Suppressor macrophage (primary cell): ENCODE measurements at regions not wholly inside any gene's neighbourhood (a gene's known extent, or its start where the extent isn't known, plus 50 kb on each side); places are given as distances from the start of the nearest gene placed in this dataset.
A peak's percentile ranks its signal among the peaks of the same experiment; 100 is the strongest.
"Not testable (repeated sequence)": the region's sequence is repeated elsewhere in the genome, so short reads cannot be mapped to it uniquely, and the experiment has no call there.

Experiments used
- DNase-seq, 4 experiments: peaks; one replicate each; pipeline ENCODE4 v3.0.0-alpha.2; 2020 to 2022

DNA sequence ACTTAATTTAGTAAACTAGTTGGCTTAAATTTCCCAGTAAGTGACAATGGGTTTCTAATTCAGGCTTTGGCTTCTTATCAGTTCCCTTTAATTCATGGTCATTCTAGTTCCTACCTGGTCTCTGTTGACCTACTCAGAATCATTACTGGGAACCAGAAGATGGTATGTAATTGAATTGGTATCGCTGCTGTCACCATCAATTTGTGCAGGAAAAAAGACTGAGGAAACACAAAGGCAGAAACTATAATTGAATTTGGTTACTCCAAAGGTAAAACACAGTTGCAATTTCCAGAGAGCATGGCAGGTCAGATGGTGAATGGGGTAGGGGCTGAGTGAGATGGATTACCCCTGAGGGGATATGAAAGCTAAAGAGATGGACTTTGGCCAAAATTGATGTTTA is 226.5 kb upstream of the GAP43 start:
- DNase-seq: no peak

- DNase-seq: no peak
Observed at GRCh38 chr3:115397433-115397832, 225.9 kb upstream of the GAP43 start.

GRCh38 chr3:115398506-115398905 is 224.8 kb upstream of the GAP43 start:
- no peak for DNase-seq

GRCh38 chr3:115399750-115400149 is 223.6 kb upstream of the GAP43 start:
- no peak for DNase-seq

DNA sequence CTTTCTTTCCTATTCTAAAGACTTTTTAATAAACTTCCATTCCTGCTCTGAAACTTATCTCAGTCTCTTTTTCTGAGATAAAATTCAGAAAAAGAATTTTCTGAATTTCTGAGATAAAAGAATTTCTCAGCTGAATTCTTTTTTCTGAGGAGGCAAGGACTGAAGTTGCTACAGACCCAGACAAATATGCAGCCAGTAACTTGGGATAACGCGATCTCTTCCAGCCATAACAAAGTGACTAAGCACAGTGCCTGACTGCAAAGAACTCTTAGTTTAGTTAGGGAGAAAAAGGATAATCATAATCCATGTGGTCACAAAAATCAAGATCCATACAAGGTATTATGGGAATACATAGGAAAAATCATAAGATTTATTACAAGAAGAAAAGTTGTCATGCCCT is 222.0 kb upstream of the GAP43 start:
- no peak for DNase-seq

DNA sequence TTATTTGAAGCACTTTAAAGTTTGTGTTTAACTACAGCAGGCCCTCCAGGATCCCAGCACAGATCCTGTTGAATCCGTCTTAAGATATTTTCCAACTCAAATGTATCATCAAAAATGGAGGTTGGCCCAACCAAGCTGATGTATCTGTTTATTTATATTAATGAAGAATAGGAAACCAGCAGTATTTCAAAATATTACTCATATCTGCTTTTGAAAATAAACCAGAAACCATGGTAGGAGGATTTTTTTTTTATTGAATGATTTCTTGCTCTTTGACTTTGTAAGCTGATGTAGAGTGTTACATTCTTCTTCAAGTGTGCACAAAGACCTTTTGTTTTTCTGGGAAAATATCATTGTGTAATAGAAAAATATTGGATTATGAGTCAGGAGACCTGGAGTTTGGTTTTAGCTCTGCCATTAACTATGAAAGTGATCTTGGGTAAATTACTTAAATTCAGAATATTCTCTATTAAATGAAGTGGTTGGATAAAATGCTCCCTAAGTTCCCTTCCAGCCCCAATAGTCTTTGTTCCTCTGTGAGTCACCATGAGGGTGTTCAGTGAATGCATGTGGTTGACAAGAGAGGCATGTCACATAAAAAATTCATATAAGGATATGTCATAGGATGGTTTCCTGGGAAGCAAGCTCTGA is 221.3 kb upstream of the GAP43 start:
- DNase-seq: no peak

- no peak for DNase-seq
Observed at GRCh38 chr3:115402651-115403050, 220.7 kb upstream of the GAP43 start.

- no peak for DNase-seq
Observed at GRCh38 chr3:115403786-115404185, 219.5 kb upstream of the GAP43 start.

- DNase-seq: no peak
Observed at GRCh38 chr3:115409596-115409995, 213.7 kb upstream of the GAP43 start.

DNA sequence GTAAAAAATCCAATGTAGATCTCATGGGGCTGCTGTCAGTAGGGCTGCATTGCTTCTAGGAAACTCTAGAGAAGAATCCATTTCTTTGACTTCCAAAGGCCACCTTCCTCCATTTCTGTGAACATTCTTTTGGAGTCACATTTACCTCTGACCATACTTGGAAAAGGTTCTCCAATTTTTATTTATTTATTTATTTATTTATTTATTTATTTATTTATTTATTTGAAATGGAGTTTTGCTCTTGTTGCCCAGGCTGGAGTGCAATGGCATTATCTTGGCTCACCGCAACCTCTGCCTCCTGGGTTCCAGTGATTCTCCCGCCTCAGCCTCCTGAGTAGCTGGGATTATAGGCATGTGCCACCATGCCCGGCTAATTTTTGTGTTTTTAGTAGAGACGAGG is 208.7 kb upstream of the GAP43 start:
- DNase-seq: not testable (repeated sequence)

GRCh38 chr3:115415246-115415996 is 207.9 kb upstream of the GAP43 start:
- DNase-seq: no peak

DNA sequence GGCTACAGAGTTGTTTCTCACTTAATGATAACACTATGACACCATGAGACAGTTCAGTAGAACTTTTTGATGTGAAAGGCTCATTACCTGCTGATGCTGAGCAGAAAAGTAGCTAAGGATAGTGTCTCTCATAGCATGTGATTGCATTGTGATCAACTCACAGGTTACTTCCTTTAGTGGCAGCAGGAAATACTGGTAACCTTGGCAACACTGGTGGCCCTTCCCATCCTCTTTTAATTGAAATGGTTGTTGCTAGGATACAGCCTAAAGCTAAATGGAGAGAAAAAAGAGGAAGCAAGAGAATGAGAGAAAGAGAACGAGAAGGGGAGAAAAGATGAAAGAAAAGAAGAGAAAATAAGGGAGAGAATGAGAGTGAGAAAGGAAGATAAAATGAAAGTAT is 204.7 kb upstream of the GAP43 start:
- no peak for DNase-seq

DNA sequence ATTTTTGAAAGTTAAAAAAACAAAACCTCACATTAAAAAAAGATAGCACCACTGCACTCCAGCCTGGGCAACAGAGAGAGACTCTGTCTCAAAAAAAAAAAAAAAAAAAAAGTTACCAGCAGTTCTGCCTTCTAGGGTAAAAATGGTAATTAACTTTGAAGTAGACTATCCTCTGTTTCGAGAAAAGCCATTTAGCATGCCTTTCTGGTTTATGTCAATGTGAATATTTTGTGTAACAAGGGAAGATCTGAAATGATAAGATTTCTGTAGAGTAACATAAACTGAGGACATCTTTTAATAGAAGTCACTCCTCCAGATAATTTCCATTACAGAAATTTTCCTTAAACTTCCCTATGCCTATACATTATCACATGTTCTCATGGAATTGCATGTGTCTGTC is 203.2 kb upstream of the GAP43 start:
- DNase-seq: no peak

- peak in 2 of 4 experiments; percentile 9 to 15 for DNase-seq
Observed at GRCh38 chr3:115423170-115423569, 200.1 kb upstream of the GAP43 start.

DNA sequence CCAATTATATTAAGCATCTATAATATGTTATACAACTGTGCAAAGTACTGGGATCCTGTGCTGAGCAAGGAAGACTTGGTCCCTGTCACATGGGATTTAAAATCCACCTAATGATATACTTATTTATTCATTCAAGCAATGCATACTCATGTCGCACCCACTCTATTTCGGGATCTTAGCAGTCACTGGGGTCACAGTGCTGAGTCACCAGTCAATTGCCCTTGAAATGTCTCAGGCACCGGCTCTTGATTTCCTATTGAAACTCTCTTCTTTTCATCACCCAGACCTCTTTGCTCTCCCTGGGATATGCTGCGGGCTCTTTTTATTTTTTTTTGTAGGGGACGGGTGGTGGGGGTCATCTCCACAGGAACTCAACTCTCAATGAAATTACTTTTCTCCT is 194.5 kb upstream of the GAP43 start:
- DNase-seq: no peak

DNA sequence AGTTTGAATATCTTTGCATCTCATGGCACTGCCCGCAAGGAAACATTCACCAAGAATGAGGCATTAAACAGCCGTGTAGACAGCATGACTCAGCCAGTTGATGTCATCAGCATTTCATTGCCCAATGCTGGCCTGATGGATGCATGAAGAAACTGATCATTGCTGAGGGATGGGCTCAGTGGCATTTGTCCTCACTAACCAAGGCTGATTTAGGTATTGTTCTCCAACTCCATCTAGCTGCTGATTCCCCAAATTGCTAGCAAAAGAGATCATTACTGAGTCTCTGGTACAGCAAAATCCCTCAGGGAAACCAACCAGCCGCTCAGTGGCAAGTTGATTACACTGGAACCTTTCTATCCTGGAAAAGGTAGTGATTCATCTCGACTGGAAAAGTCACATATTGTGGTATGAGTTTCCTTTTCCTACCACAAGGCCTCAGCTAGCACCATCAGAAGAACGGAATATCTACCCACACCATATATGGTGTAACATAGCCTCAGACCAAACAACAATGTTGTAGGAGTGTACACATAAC is 186.5 kb upstream of the GAP43 start:
- no peak for DNase-seq

DNA sequence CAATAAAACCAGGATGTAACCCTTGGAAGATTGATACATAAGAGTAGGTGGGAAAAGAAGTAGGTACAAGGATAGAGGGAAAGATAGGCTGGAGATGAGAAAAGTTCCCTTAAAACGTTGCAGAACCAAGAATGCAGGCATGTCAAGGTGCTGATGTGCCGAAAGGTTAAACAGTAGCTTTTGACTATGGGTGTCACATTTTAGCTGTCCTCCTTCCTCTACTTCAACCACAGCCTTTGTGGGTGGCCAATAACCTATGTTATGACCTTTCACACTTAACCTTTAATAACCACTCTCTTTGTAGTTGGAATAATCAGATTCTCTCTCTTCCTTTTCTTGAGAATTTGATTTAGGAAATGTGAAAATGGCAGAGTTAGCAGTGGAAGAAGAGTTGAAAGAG is 184.5 kb upstream of the GAP43 start:
- no peak for DNase-seq

DNA sequence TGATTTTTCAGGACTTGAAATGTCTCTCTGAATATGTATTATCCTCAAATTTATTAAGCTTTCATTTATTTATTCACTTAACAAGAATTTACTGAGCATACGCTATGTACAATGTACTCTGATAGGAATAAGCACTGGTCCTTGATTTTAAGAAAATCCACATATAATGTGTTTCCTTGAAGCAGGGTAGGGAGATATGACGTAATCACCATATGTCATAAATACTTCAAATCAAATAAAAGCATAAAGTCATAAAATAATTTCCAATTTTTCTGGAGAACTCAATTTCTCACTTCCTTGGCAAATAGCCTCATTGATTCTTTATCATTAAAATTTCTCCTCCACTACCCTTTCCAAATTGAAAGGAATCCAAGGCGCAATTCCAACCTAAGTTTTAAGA is 177.8 kb upstream of the GAP43 start:
- DNase-seq: no peak

DNA sequence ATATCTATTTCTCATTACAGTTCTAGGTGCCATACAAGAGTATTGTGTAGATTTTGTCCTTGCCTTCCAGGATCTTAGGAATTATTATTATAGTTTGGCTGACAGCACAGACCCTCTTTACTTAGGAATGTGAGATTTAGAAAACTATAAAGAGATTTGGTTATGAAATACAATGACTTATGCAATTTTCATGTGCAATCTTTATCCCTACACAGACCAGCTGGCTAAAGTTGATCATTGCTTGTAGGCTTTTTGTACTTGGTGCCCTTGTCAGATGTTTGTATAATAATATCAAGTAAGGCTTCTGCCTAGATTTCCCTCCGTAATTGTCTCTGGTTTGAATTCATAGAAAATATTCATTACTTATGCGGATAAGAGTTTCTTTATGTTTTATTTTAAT is 174.5 kb upstream of the GAP43 start:
- no peak for DNase-seq

GRCh38 chr3:115450036-115450435 is 173.3 kb upstream of the GAP43 start:
- no peak for DNase-seq

DNA sequence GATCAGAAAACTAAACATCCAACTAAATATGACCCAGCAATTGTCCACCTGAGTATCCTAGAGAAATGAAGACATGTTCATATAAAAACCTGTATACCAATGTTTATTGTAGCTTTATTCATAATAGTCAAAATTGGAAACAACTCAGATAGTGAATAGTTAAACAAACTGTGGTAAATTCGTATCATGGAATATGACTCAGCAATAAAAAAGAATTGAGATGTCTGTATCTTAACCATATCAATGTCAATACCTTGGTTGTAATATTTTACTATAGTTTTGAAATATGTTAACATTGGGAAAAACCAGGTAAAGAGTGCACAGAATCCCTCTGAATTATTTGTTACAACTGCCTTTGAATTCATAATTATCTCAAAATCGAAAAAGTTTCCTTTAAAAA is 159.3 kb upstream of the GAP43 start:
- DNase-seq: no peak

- DNase-seq: no peak
Observed at GRCh38 chr3:115469649-115470048, 153.7 kb upstream of the GAP43 start.

DNA sequence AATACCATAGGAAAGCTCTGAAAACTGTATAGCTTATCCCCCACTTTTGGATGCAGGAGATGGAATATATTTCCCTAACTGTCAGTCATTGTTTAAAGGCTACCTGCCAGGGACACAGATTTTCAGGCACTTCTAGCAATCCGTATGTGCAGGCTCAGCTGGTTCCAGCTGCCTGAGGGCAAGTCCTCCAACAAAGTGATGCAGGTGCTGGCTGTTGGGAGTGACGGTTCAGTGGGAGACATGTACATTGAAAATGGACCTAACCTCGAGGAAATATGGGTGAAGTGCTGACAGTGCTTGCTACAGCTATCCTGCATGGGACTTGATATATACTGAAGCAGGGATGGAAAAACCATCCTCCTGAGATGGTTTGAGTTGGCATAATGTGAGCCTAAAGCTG is 153.1 kb upstream of the GAP43 start:
- no peak for DNase-seq
